PC-3 (cell line): ENCODE measurements at regions not wholly inside any gene's neighbourhood (a gene's known extent, or its start where the extent isn't known, plus 50 kb on each side); places are given as distances from the start of the nearest gene placed in this dataset.

Source experiments
- EZH2 ChIP-seq: fragments of 300-600 bp; sonication (generic); IDR thresholded peaks from one replicate; pipeline ENCODE4 v1.6.1; 2017; ENCODE audit warnings: antibody characterized with exemption, mild to moderate bottlenecking, low read length; ENCODE audit not compliant: unreplicated experiment
- TF ChIP-seq, protein P1 (sequence below): fragments of 300-600 bp; sonication (generic); conservative IDR thresholded peaks from 2 replicates; pipeline ENCODE4 v1.5.1; 2017; ENCODE audit warnings: antibody characterized with exemption, low read depth, mild to moderate bottlenecking, low read length

DNA sequence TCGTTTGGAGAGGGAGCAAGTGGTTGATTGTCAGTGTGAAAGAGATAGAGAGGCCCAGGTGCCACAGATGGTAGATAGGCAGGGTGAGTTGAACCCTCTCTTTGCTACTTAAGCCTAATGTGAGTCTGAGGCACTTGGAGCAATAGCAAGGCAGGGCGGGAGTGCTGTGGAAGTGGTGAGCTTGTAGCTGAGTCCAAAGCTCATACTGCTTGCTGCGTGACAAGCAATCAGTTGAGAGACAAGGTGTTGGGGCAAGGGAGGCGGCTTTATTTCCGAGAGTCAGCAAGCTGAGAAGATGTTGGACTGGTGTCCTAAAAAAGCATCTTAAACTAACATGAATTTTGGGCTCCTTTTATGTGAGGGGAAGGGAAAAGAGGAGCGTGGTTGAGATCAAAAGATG, 112.9 kb upstream of the ZKSCAN2 start:
- TF ChIP-seq, protein P1, sequence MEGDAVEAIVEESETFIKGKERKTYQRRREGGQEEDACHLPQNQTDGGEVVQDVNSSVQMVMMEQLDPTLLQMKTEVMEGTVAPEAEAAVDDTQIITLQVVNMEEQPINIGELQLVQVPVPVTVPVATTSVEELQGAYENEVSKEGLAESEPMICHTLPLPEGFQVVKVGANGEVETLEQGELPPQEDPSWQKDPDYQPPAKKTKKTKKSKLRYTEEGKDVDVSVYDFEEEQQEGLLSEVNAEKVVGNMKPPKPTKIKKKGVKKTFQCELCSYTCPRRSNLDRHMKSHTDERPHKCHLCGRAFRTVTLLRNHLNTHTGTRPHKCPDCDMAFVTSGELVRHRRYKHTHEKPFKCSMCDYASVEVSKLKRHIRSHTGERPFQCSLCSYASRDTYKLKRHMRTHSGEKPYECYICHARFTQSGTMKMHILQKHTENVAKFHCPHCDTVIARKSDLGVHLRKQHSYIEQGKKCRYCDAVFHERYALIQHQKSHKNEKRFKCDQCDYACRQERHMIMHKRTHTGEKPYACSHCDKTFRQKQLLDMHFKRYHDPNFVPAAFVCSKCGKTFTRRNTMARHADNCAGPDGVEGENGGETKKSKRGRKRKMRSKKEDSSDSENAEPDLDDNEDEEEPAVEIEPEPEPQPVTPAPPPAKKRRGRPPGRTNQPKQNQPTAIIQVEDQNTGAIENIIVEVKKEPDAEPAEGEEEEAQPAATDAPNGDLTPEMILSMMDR: no peak
- TF ChIP-seq EZH2: no peak
